Suprapubic skin (tissue), 4 donors: ENCODE measurements at regions not wholly inside any gene's neighbourhood (a gene's known extent, or its start where the extent isn't known, plus 50 kb on each side); places are given as distances from the start of the nearest gene placed in this dataset.

Experiments used
- CTCF ChIP-seq, 2 donors: fragments of 200-600 bp in 1 of 2; fragments of 450-650 bp in 1 of 2; sonication (generic) in 1 of 2; IDR thresholded peaks; one replicate each; pipeline ENCODE4 v1.5.1; 2016 to 2019; ENCODE audit warnings: antibody characterized with exemption in 2 of 2, mild to moderate bottlenecking in 1 of 2, moderate library complexity in 1 of 2
- POLR2A ChIP-seq, 2 donors: fragments of 450-650 bp; IDR thresholded peaks; one replicate each; pipeline ENCODE4 v1.6.1; 2017; ENCODE audit warnings: antibody characterized with exemption in 2 of 2, mild to moderate bottlenecking in 2 of 2, moderate library complexity in 2 of 2
- POLR2AphosphoS5 ChIP-seq, 3 donors: sonication (generic); formaldehyde crosslinking; IDR thresholded peaks; one replicate each; pipeline ENCODE4 v1.6.1; 2017; ENCODE audit warnings: antibody characterized with exemption in 3 of 3

- TF ChIP-seq CTCF (IDR thresholded peaks at IDR 0.05) (no peak), POLR2A (IDR thresholded peaks at IDR 0.05) (no peak), POLR2AphosphoS5 (IDR thresholded peaks at IDR 0.05) (no peak)
These were observed 105.3 kb upstream of the E2F8 start for GRCh38 chr11:19345848-19346681.
